NCI-H2171 (cell line): ENCODE measurements at regions not wholly inside any gene's neighbourhood (a gene's known extent, or its start where the extent isn't known, plus 50 kb on each side); places are given as distances from the start of the nearest gene placed in this dataset.
"Not testable (repeated sequence)": the region's sequence is repeated elsewhere in the genome, so short reads cannot be mapped to it uniquely, and the experiment has no call there.

Source experiments
- DNase-seq: peaks from one replicate; lab custom pipeline; 2025; lab: John Stamatoyannopoulos, UW

- DNase-seq, result no peak
Observed at GRCh38 chr2:242004223-242004901, 134.8 kb downstream of the RTP5 start.

- DNase-seq, result no peak
Observed at GRCh38 chr2:242004902-242005230, 135.3 kb downstream of the RTP5 start.

GRCh38 chr2:242006091-242006634 is 136.6 kb downstream of the RTP5 start:
- not testable (repeated sequence) for DNase-seq

- not testable (repeated sequence) for DNase-seq
Observed at GRCh38 chr2:242008908-242009307, 139.4 kb downstream of the RTP5 start.

GRCh38 chr2:242009846-242010245 is 140.3 kb downstream of the RTP5 start:
- not testable (repeated sequence) for DNase-seq

- not testable (repeated sequence) for DNase-seq
Observed at GRCh38 chr2:242010252-242011166, 141.0 kb downstream of the RTP5 start.

- no peak for DNase-seq
Observed at GRCh38 chr2:242011167-242011513, 141.6 kb downstream of the RTP5 start.

GRCh38 chr2:242011516-242011915 is 142.0 kb downstream of the RTP5 start:
- no peak for DNase-seq

GRCh38 chr2:242011991-242012764 is 142.6 kb downstream of the RTP5 start:
- DNase-seq, result no peak

- no peak for DNase-seq
Observed at GRCh38 chr2:242012956-242013764, 143.6 kb downstream of the RTP5 start.

- DNase-seq, result no peak
Observed at GRCh38 chr2:242013771-242014170, 144.2 kb downstream of the RTP5 start.

- no peak for DNase-seq
Observed at GRCh38 chr2:242015108-242016065, 145.9 kb downstream of the RTP5 start.

- no peak for DNase-seq
Observed at GRCh38 chr2:242017086-242017485, 147.6 kb downstream of the RTP5 start.

GRCh38 chr2:242018416-242018815 is 148.9 kb downstream of the RTP5 start:
- not testable (repeated sequence) for DNase-seq

- no peak for DNase-seq
Observed at GRCh38 chr2:242019344-242019743, 149.8 kb downstream of the RTP5 start.

- DNase-seq, result no peak
Observed at GRCh38 chr2:242020196-242021004, 150.9 kb downstream of the RTP5 start.

GRCh38 chr2:242022550-242023290 is 153.2 kb downstream of the RTP5 start:
- DNase-seq, result no peak

GRCh38 chr2:242024751-242025355 is 155.3 kb downstream of the RTP5 start:
- no peak for DNase-seq
